ENCODE measurements at regions not wholly inside any gene's neighbourhood (a gene's known extent, or its start where the extent isn't known, plus 50 kb on each side); places are given as distances from the start of the nearest gene placed in this dataset.

DNA sequence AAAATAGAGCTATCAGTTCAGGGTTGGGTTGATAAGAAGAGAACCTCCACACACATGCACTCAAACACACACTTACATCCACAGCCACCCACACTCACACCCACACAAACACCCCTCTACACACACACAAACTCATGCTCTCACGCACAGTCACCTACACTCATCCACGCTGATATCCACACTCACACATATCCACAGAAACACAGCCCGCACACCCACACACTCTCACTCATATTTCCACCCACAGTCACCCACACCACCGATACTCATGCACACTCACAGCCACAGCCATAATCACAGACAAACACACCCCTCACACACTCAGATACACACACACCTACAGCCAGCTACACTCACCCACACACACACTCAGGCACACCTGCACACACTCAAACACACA lies 333.0 kb upstream of the TPK1 start:
- TF ChIP-seq POLR2A (IDR thresholded peaks at IDR 0.05; ENCODE audit: borderline replicate concordance, extremely low read depth, insufficient read depth, insufficient read length): no peak
- no peak for TF ChIP-seq CTCF (IDR thresholded peaks at IDR 0.05 in 2 of 3, conservative IDR thresholded peaks at IDR 0.05 in 1 of 3; ENCODE audit: borderline replicate concordance in 1 of 3, insufficient read depth in 1 of 3, low read depth in 2 of 3, low read length in 2 of 3)
- no peak for TF ChIP-seq SIN3A (IDR thresholded peaks at IDR 0.05; ENCODE audit: low read depth)
- TF ChIP-seq EGR1 (IDR thresholded peaks at IDR 0.05; ENCODE audit: low read depth): no peak

Data from HCT116 (cell line).